Nephron progenitor cell (in vitro differentiated cells): ENCODE measurements at regions not wholly inside any gene's neighbourhood (a gene's known extent, or its start where the extent isn't known, plus 50 kb on each side); places are given as distances from the start of the nearest gene placed in this dataset.

Source experiments
- DNase-seq: peaks from one replicate; pipeline ENCODE4 v3.0.0; 2021
- H3K27ac Mint-ChIP-seq: 2 replicates; pipeline ENCODE4 v1.8.0; 2021; ENCODE audit warnings: mild to moderate bottlenecking, moderate library complexity, mixed read lengths
- H3K27me3 Mint-ChIP-seq: 2 replicates; pipeline ENCODE4 v1.8.0; 2021; ENCODE audit warnings: mild to moderate bottlenecking, low read depth, mixed read lengths; ENCODE audit not compliant: poor library complexity
- H3K36me3 Mint-ChIP-seq: 2 replicates; pipeline ENCODE4 v1.8.0; 2021; ENCODE audit warnings: low read depth, mixed read lengths
- H3K4me1 Mint-ChIP-seq: 2 replicates; pipeline ENCODE4 v1.8.0; 2021; ENCODE audit warnings: mixed read lengths
- H3K4me3 Mint-ChIP-seq: 2 replicates; pipeline ENCODE4 v1.8.0; 2021; ENCODE audit warnings: mild to moderate bottlenecking, moderate library complexity, mixed read lengths
- H3K9me3 Mint-ChIP-seq: 2 replicates; pipeline ENCODE4 v1.8.0; 2021; ENCODE audit warnings: mild to moderate bottlenecking, moderate library complexity, mixed read lengths
- CTCF ChIP-seq: fragments of 200-600 bp; sonication (generic); IDR thresholded peaks from 2 replicates; pipeline ENCODE4 v1.5.0; 2021; ENCODE audit warnings: antibody characterized with exemption

GRCh38 chr1:10960411-10961299, 51.8 kb upstream of the TARDBP start:
- H3K36me3 Mint-ChIP-seq = no peaks in the 10 kb centered on the region
- H3K27me3 Mint-ChIP-seq = peaks cover 47% of the 10 kb centered on the region
- peaks cover 28% of the 10 kb centered on the region for H3K4me1 Mint-ChIP-seq
- H3K9me3 Mint-ChIP-seq = no peaks in the 10 kb centered on the region
- peak; percentile 89 for TF ChIP-seq CTCF
- H3K4me3 Mint-ChIP-seq = no peak overlapping the region
- H3K27ac Mint-ChIP-seq = no peak overlapping the region
- peak; percentile 96 for DNase-seq

- no peak overlapping the region for H3K4me3 Mint-ChIP-seq
These were observed 51.1 kb upstream of the TARDBP start for GRCh38 chr1:10961300-10961833.

GRCh38 chr1:10962483-10962882, 50.0 kb upstream of the TARDBP start:
- H3K27me3 Mint-ChIP-seq = peaks cover 59% of the 10 kb centered on the region
- DNase-seq = no peak
- H3K4me1 Mint-ChIP-seq = peaks cover 34% of the 10 kb centered on the region
- no peaks in the 10 kb centered on the region for H3K9me3 Mint-ChIP-seq
- H3K36me3 Mint-ChIP-seq = no peaks in the 10 kb centered on the region
- H3K4me3 Mint-ChIP-seq = no peak overlapping the region
- TF ChIP-seq CTCF = no peak
- H3K27ac Mint-ChIP-seq = no peak overlapping the region

More at GRCh38 chr1:10961300-10961833, 51.1 kb upstream of the TARDBP start:
- H3K4me1 Mint-ChIP-seq = peaks cover 36% of the 10 kb centered on the region
- no peaks in the 10 kb centered on the region for H3K9me3 Mint-ChIP-seq
- no peak overlapping the region for H3K27ac Mint-ChIP-seq
- H3K27me3 Mint-ChIP-seq = peaks cover 54% of the 10 kb centered on the region
- no peaks in the 10 kb centered on the region for H3K36me3 Mint-ChIP-seq
- no peak for DNase-seq
- no peak for TF ChIP-seq CTCF
